WERI-Rb-1 (cell line): ENCODE measurements at regions not wholly inside any gene's neighbourhood (a gene's known extent, or its start where the extent isn't known, plus 50 kb on each side); places are given as distances from the start of the nearest gene placed in this dataset.
"Not testable (repeated sequence)": the region's sequence is repeated elsewhere in the genome, so short reads cannot be mapped to it uniquely, and the experiment has no call there.

Experiments
- DNase-seq: peaks from one replicate; pipeline ENCODE4 v3.0.0-alpha.2; 2020
- H3K27ac ChIP-seq: fragments of 250-450 bp; sonication (Bioruptor Pico); 2 replicates; pipeline ENCODE4 v1.5.1; 2020; ENCODE audit warnings: mild to moderate bottlenecking, moderate library complexity
- H3K27me3 ChIP-seq: fragments of 250-450 bp; sonication (Bioruptor Pico); 2 replicates; pipeline ENCODE4 v1.5.1; 2021; ENCODE audit warnings: mild to moderate bottlenecking, low read depth, moderate library complexity; ENCODE audit not compliant: insufficient read depth, severe bottlenecking
- H3K36me3 ChIP-seq: fragments of 250-450 bp; sonication (Bioruptor Pico); 2 replicates; pipeline ENCODE4 v1.5.1; 2020; ENCODE audit warnings: mild to moderate bottlenecking, moderate library complexity
- H3K4me3 ChIP-seq: 2 replicates; pipeline ENCODE4 v1.5.1; 2011; ENCODE audit warnings: low read depth, mild to moderate bottlenecking, control low read depth, low read length
- H3K9me3 ChIP-seq: fragments of 250-450 bp; sonication (Bioruptor Pico); 2 replicates; pipeline ENCODE4 v1.5.1; 2021; ENCODE audit warnings: mild to moderate bottlenecking, moderate library complexity; ENCODE audit not compliant: severe bottlenecking
- TF ChIP-seq, protein P1 (sequence below): IDR thresholded peaks from 2 replicates; pipeline ENCODE4 v1.5.1; 2011; ENCODE audit warnings: low read depth, mild to moderate bottlenecking, control low read depth, inconsistent platforms, low read length

DNA sequence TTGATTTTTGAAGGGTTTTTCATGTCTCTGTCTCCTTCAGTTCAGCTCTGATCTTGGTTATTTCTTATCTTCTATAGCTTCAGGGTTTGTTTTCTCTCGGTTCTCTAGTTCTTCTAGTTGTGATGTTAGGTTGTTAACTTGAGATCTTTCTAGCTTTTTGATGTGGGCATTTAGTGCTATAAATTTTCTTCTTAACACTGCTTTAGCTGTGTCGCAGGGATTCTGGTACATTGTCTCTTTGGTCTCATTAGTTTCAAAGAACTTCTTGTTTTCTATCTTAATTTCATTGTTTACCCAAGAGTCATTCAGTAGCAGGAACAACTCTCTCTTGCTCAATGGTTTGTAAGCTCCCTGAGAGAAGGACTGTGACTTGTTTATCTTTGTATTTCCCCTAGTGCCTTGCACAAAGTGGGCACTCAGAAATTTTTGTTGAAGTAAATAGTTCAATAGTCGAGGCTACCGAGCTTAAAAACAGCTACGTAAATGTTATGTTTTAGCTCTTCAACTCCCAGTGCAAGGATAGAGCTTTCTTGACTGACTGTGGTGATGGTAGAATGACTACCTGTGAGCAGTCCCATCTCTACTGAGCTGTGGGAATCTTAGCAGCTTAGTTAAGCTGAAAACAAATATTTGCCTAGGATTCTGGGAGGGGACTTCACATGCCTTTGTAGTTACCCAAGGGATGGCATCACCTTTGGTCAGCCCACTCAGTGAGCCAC lies 225.8 kb upstream of the ELL2 start:
- H3K27me3 ChIP-seq: no peaks in the 10 kb centered on the region
- no peak overlapping the region for H3K27ac ChIP-seq
- no peaks in the 10 kb centered on the region for H3K36me3 ChIP-seq
- H3K9me3 ChIP-seq: no peaks in the 10 kb centered on the region
- H3K4me3 ChIP-seq: no peak overlapping the region
- no peak for DNase-seq
- TF ChIP-seq, protein P1, sequence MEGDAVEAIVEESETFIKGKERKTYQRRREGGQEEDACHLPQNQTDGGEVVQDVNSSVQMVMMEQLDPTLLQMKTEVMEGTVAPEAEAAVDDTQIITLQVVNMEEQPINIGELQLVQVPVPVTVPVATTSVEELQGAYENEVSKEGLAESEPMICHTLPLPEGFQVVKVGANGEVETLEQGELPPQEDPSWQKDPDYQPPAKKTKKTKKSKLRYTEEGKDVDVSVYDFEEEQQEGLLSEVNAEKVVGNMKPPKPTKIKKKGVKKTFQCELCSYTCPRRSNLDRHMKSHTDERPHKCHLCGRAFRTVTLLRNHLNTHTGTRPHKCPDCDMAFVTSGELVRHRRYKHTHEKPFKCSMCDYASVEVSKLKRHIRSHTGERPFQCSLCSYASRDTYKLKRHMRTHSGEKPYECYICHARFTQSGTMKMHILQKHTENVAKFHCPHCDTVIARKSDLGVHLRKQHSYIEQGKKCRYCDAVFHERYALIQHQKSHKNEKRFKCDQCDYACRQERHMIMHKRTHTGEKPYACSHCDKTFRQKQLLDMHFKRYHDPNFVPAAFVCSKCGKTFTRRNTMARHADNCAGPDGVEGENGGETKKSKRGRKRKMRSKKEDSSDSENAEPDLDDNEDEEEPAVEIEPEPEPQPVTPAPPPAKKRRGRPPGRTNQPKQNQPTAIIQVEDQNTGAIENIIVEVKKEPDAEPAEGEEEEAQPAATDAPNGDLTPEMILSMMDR: no peak

DNA sequence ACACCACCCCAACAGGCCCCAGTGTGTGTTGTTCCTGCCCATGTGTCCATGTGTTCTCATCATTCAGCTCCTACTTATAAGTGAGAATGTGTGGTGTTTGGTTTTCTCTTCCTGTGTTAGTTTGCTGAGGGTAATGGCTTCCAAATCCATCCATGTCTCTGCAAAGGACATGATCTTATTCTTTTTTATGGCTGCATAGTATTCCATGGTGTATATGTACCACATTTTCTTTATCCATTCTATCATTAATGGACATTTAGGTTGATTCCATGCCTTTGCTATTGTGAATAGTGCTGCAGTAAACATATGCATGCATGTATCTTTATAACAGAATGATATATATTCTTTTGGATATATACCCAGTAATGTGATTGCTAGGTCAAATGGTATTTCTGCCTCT lies 222.9 kb upstream of the ELL2 start:
- H3K27me3 ChIP-seq, DNase-seq, H3K36me3 ChIP-seq, H3K27ac ChIP-seq, H3K4me3 ChIP-seq, H3K9me3 ChIP-seq: not testable (repeated sequence)

DNA sequence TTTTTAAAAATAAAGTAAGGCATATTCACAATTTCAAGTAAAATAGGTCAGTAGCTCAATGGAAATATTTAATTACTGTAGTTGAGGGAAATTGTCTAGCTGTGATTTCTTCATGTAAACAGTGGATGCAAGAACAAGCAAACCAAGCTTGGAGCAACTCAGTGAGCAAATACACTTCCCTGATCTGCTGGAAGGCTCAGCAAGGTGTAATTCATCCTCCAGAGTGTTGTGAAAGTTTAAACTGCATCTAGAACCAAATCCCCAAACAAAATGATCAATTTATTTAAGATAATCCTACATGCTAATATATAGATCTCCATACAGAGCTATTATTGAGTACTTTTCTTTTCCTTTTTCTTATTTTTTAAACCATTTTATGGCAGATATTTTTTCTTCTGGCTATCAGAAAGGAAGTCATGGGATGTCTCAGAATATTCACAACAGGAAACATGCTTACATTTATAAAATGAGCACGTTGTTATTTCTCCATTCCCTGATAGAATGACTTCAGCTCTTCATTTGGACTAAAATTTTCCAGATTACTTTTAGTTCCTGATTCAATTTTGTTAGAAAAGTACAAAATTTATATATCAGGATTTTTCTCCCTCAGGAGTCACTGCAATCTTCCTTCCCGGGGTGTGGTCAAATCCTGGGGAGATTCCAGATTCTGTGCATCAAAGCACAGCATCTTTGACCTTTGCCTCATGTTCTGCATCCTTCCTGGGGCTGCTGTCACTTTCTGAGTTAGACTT lies 219.2 kb upstream of the ELL2 start:
- TF ChIP-seq, protein P1: no peak
- no peak overlapping the region for H3K4me3 ChIP-seq
- no peak for DNase-seq
- no peaks in the 10 kb centered on the region for H3K9me3 ChIP-seq
- no peaks in the 10 kb centered on the region for H3K27me3 ChIP-seq
- no peaks in the 10 kb centered on the region for H3K36me3 ChIP-seq
- H3K27ac ChIP-seq: no peak overlapping the region

DNA sequence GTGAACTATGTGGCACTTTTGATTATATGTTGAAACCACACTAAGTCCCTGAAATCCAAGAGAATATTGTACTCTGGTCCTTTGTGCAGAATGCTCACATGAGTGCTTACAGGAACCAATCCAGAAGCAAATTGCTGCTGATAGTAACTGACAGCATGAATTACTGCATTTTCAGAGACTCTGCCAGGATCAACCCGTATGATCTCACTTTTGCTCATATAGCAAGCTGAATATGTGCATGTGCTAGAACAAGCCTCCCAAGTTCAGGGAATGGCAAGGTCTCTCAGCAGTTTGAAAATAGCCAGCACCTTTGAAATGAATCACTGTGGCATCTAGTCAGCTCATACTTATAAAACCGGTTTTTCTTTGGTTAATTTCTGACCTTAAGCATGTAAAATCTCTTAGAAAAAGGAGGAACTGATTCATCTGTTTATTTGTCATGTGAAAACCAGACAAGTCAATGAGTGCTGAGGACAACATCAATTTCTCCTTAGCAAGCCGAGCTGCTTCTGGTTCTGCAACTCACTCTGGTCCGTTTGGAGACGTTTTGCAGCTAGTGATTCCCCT lies 215.7 kb upstream of the ELL2 start:
- DNase-seq: no peak
- no peak overlapping the region for H3K27ac ChIP-seq
- H3K36me3 ChIP-seq: no peaks in the 10 kb centered on the region
- no peak overlapping the region for H3K4me3 ChIP-seq
- no peaks in the 10 kb centered on the region for H3K27me3 ChIP-seq
- no peaks in the 10 kb centered on the region for H3K9me3 ChIP-seq
- TF ChIP-seq, protein P1: no peak

DNA sequence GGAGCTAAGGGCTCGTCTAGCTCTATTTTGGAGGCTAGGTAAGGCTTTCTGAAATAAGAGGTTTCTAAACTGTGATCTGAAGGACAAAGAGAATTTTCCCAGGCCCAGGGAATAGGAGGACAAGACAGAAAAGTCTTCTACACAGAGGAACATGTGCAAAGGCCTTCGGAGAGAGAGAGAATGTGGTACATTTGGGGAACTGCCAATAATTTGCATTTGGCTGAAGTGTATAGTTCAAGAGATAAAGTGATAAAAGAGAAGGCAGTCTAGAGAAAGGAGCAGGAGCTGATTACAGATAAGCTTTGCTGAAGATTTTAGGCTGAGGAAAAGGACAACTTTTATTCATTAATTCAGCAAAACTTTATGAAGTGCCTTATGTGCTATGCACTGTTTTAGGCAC lies 214.4 kb upstream of the ELL2 start:
- TF ChIP-seq, protein P1: no peak
- Histone ChIP-seq H3K9me3 (no peaks in the 10 kb centered on the region), H3K4me3 (no peak overlapping the region), H3K27me3 (no peaks in the 10 kb centered on the region), H3K36me3 (no peaks in the 10 kb centered on the region), H3K27ac (no peak overlapping the region)
- no peak for DNase-seq

DNA sequence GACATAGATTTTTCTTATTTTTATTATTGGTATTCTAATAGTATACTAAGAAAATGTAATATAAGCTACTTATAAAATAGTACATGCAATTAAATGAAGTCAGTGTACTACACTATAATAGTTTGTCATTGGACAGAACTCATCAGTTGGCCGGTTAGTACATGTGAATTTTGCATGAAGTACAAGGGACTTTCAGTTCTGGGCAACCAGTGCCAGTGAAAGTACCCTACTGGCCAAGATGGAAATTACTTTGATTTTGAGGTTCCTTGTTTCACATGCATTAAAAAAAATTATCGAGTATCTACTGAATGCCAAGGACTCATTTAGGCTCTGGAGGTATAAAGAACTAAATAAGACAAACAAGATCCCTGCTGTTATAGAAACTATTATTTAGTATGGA lies 213.4 kb upstream of the ELL2 start:
- no peaks in the 10 kb centered on the region for H3K36me3 ChIP-seq
- DNase-seq: no peak

More for the DNA sequence above, 213.4 kb upstream of the ELL2 start:
- Histone ChIP-seq H3K27me3 (no peaks in the 10 kb centered on the region), H3K9me3 (no peaks in the 10 kb centered on the region), H3K4me3 (no peak overlapping the region), H3K27ac (no peak overlapping the region)
- TF ChIP-seq, protein P1: 0 out of 2 replicates have a peak, but pooled peaks have one; percentile 14
